SIG-M5 treated with dmso at 0.1 percent for 504 hours (cell line): ENCODE measurements at regions not wholly inside any gene's neighbourhood (a gene's known extent, or its start where the extent isn't known, plus 50 kb on each side); places are given as distances from the start of the nearest gene placed in this dataset.
"Not testable (repeated sequence)": the region's sequence is repeated elsewhere in the genome, so short reads cannot be mapped to it uniquely, and the experiment has no call there.

Experiments used
- DNase-seq: peaks from one replicate; lab custom pipeline; 2025; ENCODE audit not compliant: unreplicated experiment; lab: John Stamatoyannopoulos, UW

DNA sequence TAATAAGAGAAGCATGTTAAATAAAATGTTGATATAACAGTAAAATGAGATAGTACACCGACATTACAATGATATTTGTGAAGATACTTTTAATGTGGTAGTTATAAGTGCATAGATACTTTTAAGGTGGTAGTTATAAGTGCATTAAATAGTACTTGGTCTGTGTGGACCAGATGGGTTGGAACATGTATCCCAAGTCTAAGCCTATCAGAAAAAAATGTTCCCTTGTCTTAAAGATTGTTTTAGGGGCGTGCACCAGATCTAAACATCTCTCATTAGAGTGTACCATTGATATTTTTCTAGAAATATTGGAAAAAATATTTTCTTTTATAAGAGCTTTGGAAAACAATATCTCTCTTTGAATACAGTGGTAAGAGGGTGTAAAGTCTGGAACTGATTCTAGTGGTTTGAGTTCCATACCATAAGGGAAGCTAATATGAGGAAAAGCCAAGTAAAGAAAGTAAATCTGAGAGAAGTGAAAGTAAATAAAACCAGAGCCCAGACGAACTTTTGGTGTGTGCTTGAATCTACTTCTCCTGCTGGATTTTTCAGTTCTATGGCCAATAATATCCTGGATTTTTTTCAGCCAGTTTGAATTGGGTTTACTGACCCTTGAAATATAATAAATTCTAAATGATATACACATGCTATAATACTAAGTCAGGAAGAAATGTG lies 175.3 kb downstream of the MBL2 start:
- no peak for DNase-seq

DNA sequence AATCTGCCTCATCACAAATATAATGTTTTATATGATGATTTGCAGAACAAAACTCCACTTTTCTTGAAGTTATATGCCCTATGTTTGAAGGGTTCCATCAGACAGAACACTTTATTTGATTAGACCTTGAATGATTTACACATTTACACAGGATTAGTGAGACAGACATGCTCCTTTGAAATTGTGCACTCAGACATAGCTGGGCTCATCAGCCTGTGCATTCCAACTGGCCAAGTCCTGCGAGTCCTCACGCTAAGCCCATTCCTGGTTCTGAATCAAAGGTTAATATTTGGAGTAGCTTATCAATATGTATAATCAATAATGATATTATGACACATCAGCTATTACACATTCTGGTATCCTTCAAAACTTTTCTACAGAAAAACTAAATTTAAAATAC lies 173.6 kb downstream of the MBL2 start:
- no peak for DNase-seq

GRCh38 chr10:52599551-52600200 lies 172.9 kb downstream of the MBL2 start:
- DNase-seq = no peak

- DNase-seq = not testable (repeated sequence)
These were observed 168.5 kb downstream of the MBL2 start for GRCh38 chr10:52604131-52604530.

DNA sequence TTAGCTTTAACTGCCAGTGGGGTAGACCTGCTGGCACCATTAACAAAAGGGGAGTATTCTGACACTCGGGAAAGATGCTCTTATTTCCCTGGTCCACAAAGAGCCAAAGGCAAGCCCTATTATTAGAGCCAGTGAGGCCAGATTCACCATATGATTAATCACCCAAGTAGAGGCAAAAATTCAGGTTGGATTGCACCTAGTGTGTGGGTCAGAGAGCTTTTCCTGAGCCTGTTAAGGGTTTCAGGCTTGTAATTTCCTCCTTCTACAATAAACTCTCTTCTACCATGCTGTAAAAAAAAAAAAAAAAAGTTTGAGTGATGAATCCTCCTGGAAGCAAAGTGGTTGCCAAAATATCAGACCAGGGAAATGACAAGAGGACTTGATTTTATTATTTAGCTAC lies 163.5 kb downstream of the MBL2 start:
- no peak for DNase-seq

- no peak for DNase-seq
These were observed 162.9 kb downstream of the MBL2 start for GRCh38 chr10:52609626-52610240.

DNA sequence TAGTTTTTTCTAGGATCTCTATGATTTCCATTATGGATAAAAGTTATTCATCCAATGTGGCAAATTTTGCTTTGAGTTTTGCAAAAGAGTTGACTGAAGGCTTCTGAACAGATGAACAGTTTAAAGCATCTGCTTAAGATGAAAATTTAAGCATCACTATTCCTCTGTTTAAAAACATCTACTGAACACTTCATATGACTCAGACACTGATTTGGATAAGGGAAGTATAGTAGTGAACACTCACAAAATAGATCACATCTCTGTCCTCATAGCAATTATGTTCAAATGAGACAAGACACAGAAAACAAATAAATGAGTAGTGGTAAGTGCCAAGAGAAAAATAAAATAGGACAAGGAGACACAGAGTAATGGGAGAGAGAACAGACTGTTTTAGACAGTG lies 157.3 kb downstream of the MBL2 start:
- no peak for DNase-seq

GRCh38 chr10:52615756-52616394 lies 156.7 kb downstream of the MBL2 start:
- no peak for DNase-seq

DNA sequence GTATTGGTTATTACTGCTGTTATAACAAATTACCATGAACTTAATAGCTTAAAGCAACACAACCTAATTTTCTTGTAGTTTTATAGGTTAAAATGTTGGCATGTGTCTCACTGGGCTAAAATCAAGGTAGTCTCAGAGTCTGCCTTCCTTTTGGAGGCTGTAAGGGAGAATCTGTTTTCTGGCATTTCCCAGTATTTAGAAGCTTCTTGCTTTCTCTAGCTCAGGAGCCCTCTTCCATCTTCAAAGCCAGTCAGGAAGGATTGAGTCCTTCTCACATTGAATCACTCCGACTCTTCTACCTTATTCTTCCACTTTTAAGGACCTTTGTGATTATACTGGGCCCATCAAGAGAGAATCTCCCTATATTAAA lies 156.2 kb downstream of the MBL2 start:
- no peak for DNase-seq

- DNase-seq = no peak
These were observed 155.2 kb downstream of the MBL2 start for GRCh38 chr10:52617346-52617745.

DNA sequence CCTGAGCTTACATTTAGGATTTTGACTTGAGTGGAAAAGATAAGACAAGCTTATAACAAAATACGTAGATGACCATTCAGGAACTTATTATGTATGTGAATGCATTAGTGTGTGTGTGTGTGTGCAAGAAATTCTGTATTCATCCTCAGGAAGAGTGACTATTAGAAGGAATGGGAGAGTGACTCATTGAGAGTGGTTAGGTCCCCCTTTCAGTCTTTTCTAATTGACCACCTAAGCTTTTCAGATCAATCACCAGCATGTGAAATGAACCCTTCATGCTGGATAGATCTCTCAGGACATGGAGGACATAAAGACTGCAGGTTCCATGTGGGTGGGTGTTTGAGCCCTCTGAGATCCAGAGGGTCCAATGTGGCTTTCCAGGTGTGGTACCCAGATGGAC lies 153.5 kb downstream of the MBL2 start:
- no peak for DNase-seq

GRCh38 chr10:52621635-52622079 lies 150.9 kb downstream of the MBL2 start:
- no peak for DNase-seq

GRCh38 chr10:52623761-52624160 lies 148.8 kb downstream of the MBL2 start:
- DNase-seq = no peak

DNA sequence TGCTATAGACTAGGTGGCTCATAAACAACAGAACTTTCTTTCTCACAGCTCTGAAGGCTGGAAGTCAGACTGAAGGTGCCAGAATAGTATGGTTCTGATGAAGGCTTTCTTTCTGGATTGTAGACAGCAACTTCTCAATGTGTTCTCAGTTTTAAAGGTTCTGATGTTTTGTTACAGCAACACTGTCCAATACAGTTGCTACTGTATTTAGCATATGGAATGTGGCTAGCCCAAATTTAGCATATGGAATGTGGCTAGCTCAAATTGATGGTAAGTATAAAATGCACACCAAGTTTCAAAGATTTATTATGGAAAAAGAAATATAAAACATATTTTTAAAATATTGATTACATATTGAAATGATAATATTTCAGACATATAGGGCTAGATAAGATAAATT lies 145.3 kb downstream of the MBL2 start:
- DNase-seq = no peak

DNA sequence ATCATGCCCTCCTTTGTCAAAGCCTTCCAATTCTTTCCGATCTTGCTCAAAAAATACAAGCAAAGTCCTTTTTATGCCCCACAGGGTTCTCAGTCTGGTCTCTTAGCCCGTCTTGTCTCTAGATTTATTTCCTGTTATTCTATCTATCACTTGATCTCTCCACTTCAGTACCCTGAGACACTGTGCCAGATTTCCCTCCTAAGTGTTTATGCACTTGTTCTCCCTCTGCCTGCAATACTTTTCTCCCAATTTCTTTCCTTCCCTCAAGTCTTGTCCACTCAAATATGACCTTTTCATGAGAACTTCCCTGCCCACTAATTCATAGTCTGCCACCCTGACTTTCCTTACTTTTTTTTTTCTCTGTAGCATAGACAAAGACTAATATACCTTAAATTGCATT lies 141.4 kb downstream of the MBL2 start:
- DNase-seq = no peak

GRCh38 chr10:52631648-52632047 lies 140.9 kb downstream of the MBL2 start:
- DNase-seq = no peak

DNA sequence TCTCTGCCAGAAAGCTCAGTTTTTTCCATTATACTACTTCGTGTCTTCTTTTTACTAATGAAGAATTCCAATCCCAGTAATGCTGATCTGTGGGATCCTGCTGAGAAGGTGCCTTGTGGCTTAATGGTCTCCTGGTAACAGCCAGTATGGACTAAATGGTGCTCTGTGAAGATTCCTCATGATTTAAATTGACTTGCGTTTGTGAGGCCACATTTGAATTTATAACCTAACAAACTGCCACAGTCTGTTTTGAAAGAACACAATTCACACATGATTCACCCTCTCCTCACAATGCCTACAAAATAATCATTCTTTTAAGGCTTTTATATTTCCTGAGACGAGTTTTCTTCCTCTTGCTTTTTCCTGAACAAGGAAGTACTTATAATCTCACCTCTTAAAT lies 140.0 kb downstream of the MBL2 start:
- DNase-seq = no peak

- DNase-seq = no peak
These were observed 139.3 kb downstream of the MBL2 start for GRCh38 chr10:52633266-52633665.

DNA sequence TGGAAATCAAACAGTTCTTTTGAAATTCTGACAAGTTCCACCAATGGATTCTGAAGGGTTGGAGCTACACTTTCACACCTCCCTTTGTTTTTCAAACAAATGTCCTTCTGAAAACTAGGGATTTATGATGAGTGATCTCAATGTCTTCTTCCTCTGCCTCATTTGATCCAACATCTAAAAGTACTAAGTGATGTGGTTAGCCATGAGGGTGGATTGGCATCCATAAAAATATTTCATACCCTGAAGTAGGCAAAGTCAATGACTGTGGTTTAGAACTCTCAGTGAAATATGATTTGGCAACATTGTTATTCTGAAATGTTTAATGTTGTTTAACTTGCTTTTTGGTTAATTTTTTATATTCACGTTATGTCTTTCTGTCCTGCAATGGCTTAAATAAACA lies 136.9 kb downstream of the MBL2 start:
- no peak for DNase-seq

GRCh38 chr10:52636874-52637273 lies 135.7 kb downstream of the MBL2 start:
- no peak for DNase-seq

DNA sequence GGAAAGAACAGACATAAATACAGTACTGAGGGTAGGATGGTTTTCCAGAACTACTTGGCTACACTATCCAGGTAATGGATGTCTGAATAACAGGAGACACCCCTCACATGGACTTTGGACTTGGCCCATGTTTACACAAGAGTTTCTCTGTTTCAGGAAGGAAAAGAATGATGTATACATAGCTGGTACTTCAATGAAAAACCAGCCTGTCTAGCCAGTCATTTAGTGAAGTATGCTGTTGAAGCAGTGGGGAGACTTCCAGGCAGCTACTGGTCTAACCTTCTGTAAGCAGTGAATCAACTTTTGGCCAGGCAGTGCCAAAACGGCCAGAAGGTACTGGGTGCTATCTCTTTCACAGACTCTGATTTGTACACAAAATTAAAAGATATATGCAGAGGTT lies 135.0 kb downstream of the MBL2 start:
- DNase-seq = peak; percentile 12

GRCh38 chr10:52639652-52640051 lies 132.9 kb downstream of the MBL2 start:
- DNase-seq = no peak
